Sigmoid colon (tissue), 4 donors: ENCODE measurements at regions not wholly inside any gene's neighbourhood (a gene's known extent, or its start where the extent isn't known, plus 50 kb on each side); places are given as distances from the start of the nearest gene placed in this dataset.

ENCODE experiments used
- CTCF ChIP-seq, 4 experiments: fragments of 450-650 bp in 3 of 4; fragments of 200-600 bp in 1 of 4; IDR thresholded peaks; one replicate each; pipeline ENCODE4 v1.5.1; 2016 to 2019; ENCODE audit warnings: antibody characterized with exemption in 4 of 4, mild to moderate bottlenecking in 3 of 4, moderate library complexity in 2 of 4
- EP300 ChIP-seq, 4 donors: sonication (generic); formaldehyde crosslinking; IDR thresholded peaks; one replicate each; pipeline ENCODE4 v1.6.1; 2017; ENCODE audit warnings: antibody characterized with exemption in 4 of 4
- POLR2AphosphoS5 ChIP-seq, 4 donors: sonication (generic); formaldehyde crosslinking; IDR thresholded peaks; one replicate each; pipeline ENCODE4 v1.6.1; 2017; ENCODE audit warnings: antibody characterized with exemption in 4 of 4

- TF ChIP-seq CTCF (IDR thresholded peaks at IDR 0.05) (no peak), EP300 (IDR thresholded peaks at IDR 0.05) (no peak), POLR2AphosphoS5 (IDR thresholded peaks at IDR 0.05) (no peak)
These were observed 241.7 kb downstream of the TMEM26 start for GRCh38 chr10:61211468-61211867.
